DOHH2 (cell line): ENCODE measurements at regions not wholly inside any gene's neighbourhood (a gene's known extent, or its start where the extent isn't known, plus 50 kb on each side); places are given as distances from the start of the nearest gene placed in this dataset.

Experiments
- CTCF ChIP-seq: fragments of 200-600 bp; sonication (generic); IDR thresholded peaks from one replicate; pipeline ENCODE4 v1.5.1; 2014; ENCODE audit warnings: antibody characterized with exemption, mild to moderate bottlenecking, low read depth, low read length; ENCODE audit not compliant: poor library complexity, severe bottlenecking
- EZH2phosphoT487 ChIP-seq: fragments of 200-600 bp; sonication (generic); IDR thresholded peaks from 2 replicates; pipeline ENCODE4 v1.6.1; 2017; ENCODE audit warnings: borderline replicate concordance, mild to moderate bottlenecking, antibody characterized with exemption, low read length, moderate library complexity, mixed read lengths

GRCh38 chr20:41774291-41774690 lies 156.1 kb upstream of the CHD6 start:
- TF ChIP-seq CTCF (no peak), EZH2phosphoT487 (no peak)
